ENCODE measurements at regions not wholly inside any gene's neighbourhood (a gene's known extent, or its start where the extent isn't known, plus 50 kb on each side); places are given as distances from the start of the nearest gene placed in this dataset.

GRCh38 chr5:9920697-9921096 lies 290.5 kb upstream of the TAS2R1 start:
- H3K9me3 Mint-ChIP-seq = peaks cover 32% of the 10 kb centered on the region
- DNase-seq = no peak
- POLR2A ChIA-PET = no interaction called here
- H3K27ac Mint-ChIP-seq = no peak overlapping the region
- H3K36me3 Mint-ChIP-seq = peaks cover 1% of the 10 kb centered on the region
- H3K4me3 Mint-ChIP-seq = no peak overlapping the region
- intact Hi-C loops (cut with micrococcal nuclease) = no loop called here
- H3K4me1 Mint-ChIP-seq (ENCODE audit: low read depth) = no peaks in the 10 kb centered on the region
- H3K27me3 Mint-ChIP-seq = no peaks in the 10 kb centered on the region
- CTCF ChIA-PET = no interaction called here

- CTCF ChIA-PET = no interaction called here
- H3K36me3 Mint-ChIP-seq = peaks cover 1% of the 10 kb centered on the region
- H3K4me1 Mint-ChIP-seq (ENCODE audit: low read depth) = no peaks in the 10 kb centered on the region
- DNase-seq = no peak
- peaks cover 22% of the 10 kb centered on the region for H3K9me3 Mint-ChIP-seq
- intact Hi-C loops (cut with micrococcal nuclease) = no loop called here
- H3K4me3 Mint-ChIP-seq = no peak overlapping the region
- no peaks in the 10 kb centered on the region for H3K27me3 Mint-ChIP-seq
- POLR2A ChIA-PET = no interaction called here
- H3K27ac Mint-ChIP-seq = no peak overlapping the region
Measured at GRCh38 chr5:9919306-9920030, 289.3 kb upstream of the TAS2R1 start.

- peaks cover 10% of the 10 kb centered on the region for H3K9me3 Mint-ChIP-seq
- ChIA-PET POLR2A (no interaction called here), CTCF (no interaction called here)
- H3K36me3 Mint-ChIP-seq = no peaks in the 10 kb centered on the region
- intact Hi-C loops (cut with micrococcal nuclease) = no loop called here
- H3K4me1 Mint-ChIP-seq (ENCODE audit: low read depth) = no peaks in the 10 kb centered on the region
- H3K27me3 Mint-ChIP-seq = no peaks in the 10 kb centered on the region
- no peak overlapping the region for H3K4me3 Mint-ChIP-seq
- no peak overlapping the region for H3K27ac Mint-ChIP-seq
- no peak for DNase-seq
Measured at GRCh38 chr5:9905661-9906060, 275.5 kb upstream of the TAS2R1 start.

- H3K9me3 Mint-ChIP-seq = peaks cover 10% of the 10 kb centered on the region
- no peaks in the 10 kb centered on the region for H3K36me3 Mint-ChIP-seq
- no peak for DNase-seq
- no peak overlapping the region for H3K27ac Mint-ChIP-seq
- intact Hi-C loops (cut with micrococcal nuclease) = no loop called here
- POLR2A ChIA-PET = no interaction called here
- H3K27me3 Mint-ChIP-seq = no peaks in the 10 kb centered on the region
- H3K4me3 Mint-ChIP-seq = no peak overlapping the region
- CTCF ChIA-PET = no interaction called here
- no peaks in the 10 kb centered on the region for H3K4me1 Mint-ChIP-seq (ENCODE audit: low read depth)
Measured at GRCh38 chr5:9903801-9904200, 273.6 kb upstream of the TAS2R1 start.

GRCh38 chr5:9898319-9898718 lies 268.2 kb upstream of the TAS2R1 start:
- DNase-seq = no peak
- H3K9me3 Mint-ChIP-seq = no peaks in the 10 kb centered on the region
- H3K36me3 Mint-ChIP-seq = no peaks in the 10 kb centered on the region
- intact Hi-C loops (cut with micrococcal nuclease) = no loop called here
- POLR2A ChIA-PET = no interaction called here
- CTCF ChIA-PET = no interaction called here
- H3K27ac Mint-ChIP-seq = no peak overlapping the region
- no peaks in the 10 kb centered on the region for H3K4me1 Mint-ChIP-seq (ENCODE audit: low read depth)
- no peak overlapping the region for H3K4me3 Mint-ChIP-seq
- no peaks in the 10 kb centered on the region for H3K27me3 Mint-ChIP-seq

- ChIA-PET POLR2A (no interaction called here), CTCF (no interaction called here)
- Mint-ChIP-seq H3K4me1 (ENCODE audit: low read depth) (no peaks in the 10 kb centered on the region), H3K36me3 (no peaks in the 10 kb centered on the region), H3K27ac (no peak overlapping the region), H3K27me3 (no peaks in the 10 kb centered on the region), H3K9me3 (peaks cover 2% of the 10 kb centered on the region), H3K4me3 (no peak overlapping the region)
- no peak for DNase-seq
- intact Hi-C loops (cut with micrococcal nuclease) = no loop called here
Measured at GRCh38 chr5:9895302-9895645, 265.1 kb upstream of the TAS2R1 start.

- no peaks in the 10 kb centered on the region for H3K27me3 Mint-ChIP-seq
- no peak overlapping the region for H3K27ac Mint-ChIP-seq
- DNase-seq = no peak
- H3K9me3 Mint-ChIP-seq = peaks cover 2% of the 10 kb centered on the region
- no peak overlapping the region for H3K4me3 Mint-ChIP-seq
- intact Hi-C loops (cut with micrococcal nuclease) = no loop called here
- ChIA-PET CTCF (no interaction called here), POLR2A (no interaction called here)
- H3K36me3 Mint-ChIP-seq = no peaks in the 10 kb centered on the region
- H3K4me1 Mint-ChIP-seq (ENCODE audit: low read depth) = no peaks in the 10 kb centered on the region
Measured at GRCh38 chr5:9894571-9895301, 264.6 kb upstream of the TAS2R1 start.

GRCh38 chr5:9892696-9893095 lies 262.5 kb upstream of the TAS2R1 start:
- no peaks in the 10 kb centered on the region for H3K36me3 Mint-ChIP-seq
- intact Hi-C loops (cut with micrococcal nuclease) = no loop called here
- no peak overlapping the region for H3K4me3 Mint-ChIP-seq
- POLR2A ChIA-PET = no interaction called here
- H3K27ac Mint-ChIP-seq = no peak overlapping the region
- H3K27me3 Mint-ChIP-seq = no peaks in the 10 kb centered on the region
- peaks cover 2% of the 10 kb centered on the region for H3K9me3 Mint-ChIP-seq
- no peak for DNase-seq
- CTCF ChIA-PET = no interaction called here
- no peaks in the 10 kb centered on the region for H3K4me1 Mint-ChIP-seq (ENCODE audit: low read depth)

GRCh38 chr5:9889511-9889910 lies 259.4 kb upstream of the TAS2R1 start:
- Mint-ChIP-seq H3K27ac (no peak overlapping the region), H3K36me3 (no peaks in the 10 kb centered on the region), H3K4me1 (ENCODE audit: low read depth) (no peaks in the 10 kb centered on the region), H3K9me3 (peaks cover 2% of the 10 kb centered on the region), H3K4me3 (no peak overlapping the region), H3K27me3 (no peaks in the 10 kb centered on the region)
- ChIA-PET CTCF (no interaction called here), POLR2A (no interaction called here)
- no peak for DNase-seq
- intact Hi-C loops (cut with micrococcal nuclease) = no loop called here

GRCh38 chr5:9888501-9888901 lies 258.4 kb upstream of the TAS2R1 start:
- DNase-seq = no peak
- Mint-ChIP-seq H3K27me3 (no peaks in the 10 kb centered on the region), H3K27ac (no peak overlapping the region), H3K4me1 (ENCODE audit: low read depth) (no peaks in the 10 kb centered on the region), H3K9me3 (peaks cover 2% of the 10 kb centered on the region), H3K4me3 (no peak overlapping the region), H3K36me3 (no peaks in the 10 kb centered on the region)
- intact Hi-C loops (cut with micrococcal nuclease) = no loop called here
- POLR2A ChIA-PET = no interaction called here
- CTCF ChIA-PET = no interaction called here

GRCh38 chr5:9885164-9885563 lies 255.0 kb upstream of the TAS2R1 start:
- ChIA-PET CTCF (no interaction called here), POLR2A (no interaction called here)
- intact Hi-C loops (cut with micrococcal nuclease) = no loop called here
- no peak for DNase-seq
- H3K27ac Mint-ChIP-seq = no peak overlapping the region
- no peaks in the 10 kb centered on the region for H3K27me3 Mint-ChIP-seq
- H3K9me3 Mint-ChIP-seq = peaks cover 10% of the 10 kb centered on the region
- H3K36me3 Mint-ChIP-seq = no peaks in the 10 kb centered on the region
- H3K4me3 Mint-ChIP-seq = no peak overlapping the region
- H3K4me1 Mint-ChIP-seq (ENCODE audit: low read depth) = no peaks in the 10 kb centered on the region

- Mint-ChIP-seq H3K27ac (no peak overlapping the region), H3K36me3 (no peaks in the 10 kb centered on the region), H3K9me3 (peaks cover 10% of the 10 kb centered on the region), H3K4me1 (ENCODE audit: low read depth) (no peaks in the 10 kb centered on the region), H3K4me3 (no peak overlapping the region), H3K27me3 (no peaks in the 10 kb centered on the region)
- ChIA-PET CTCF (no interaction called here), POLR2A (no interaction called here)
- no peak for DNase-seq
- intact Hi-C loops (cut with micrococcal nuclease) = no loop called here
Measured at GRCh38 chr5:9878206-9878605, 248.1 kb upstream of the TAS2R1 start.

GRCh38 chr5:9877488-9877887 lies 247.3 kb upstream of the TAS2R1 start:
- H3K4me1 Mint-ChIP-seq (ENCODE audit: low read depth) = no peaks in the 10 kb centered on the region
- POLR2A ChIA-PET = no interaction called here
- H3K36me3 Mint-ChIP-seq = no peaks in the 10 kb centered on the region
- CTCF ChIA-PET = no interaction called here
- no peak for DNase-seq
- no peak overlapping the region for H3K27ac Mint-ChIP-seq
- intact Hi-C loops (cut with micrococcal nuclease) = no loop called here
- no peaks in the 10 kb centered on the region for H3K27me3 Mint-ChIP-seq
- no peak overlapping the region for H3K4me3 Mint-ChIP-seq
- peaks cover 10% of the 10 kb centered on the region for H3K9me3 Mint-ChIP-seq
